DMS79 treated with DMSO at 0.1 percent for 48 hours (cell line): ENCODE measurements at regions not wholly inside any gene's neighbourhood (a gene's known extent, or its start where the extent isn't known, plus 50 kb on each side); places are given as distances from the start of the nearest gene placed in this dataset.
"Not testable (repeated sequence)": the region's sequence is repeated elsewhere in the genome, so short reads cannot be mapped to it uniquely, and the experiment has no call there.

Experiments
- DNase-seq: peaks from one replicate; lab custom pipeline; 2025; lab: John Stamatoyannopoulos, UW

DNA sequence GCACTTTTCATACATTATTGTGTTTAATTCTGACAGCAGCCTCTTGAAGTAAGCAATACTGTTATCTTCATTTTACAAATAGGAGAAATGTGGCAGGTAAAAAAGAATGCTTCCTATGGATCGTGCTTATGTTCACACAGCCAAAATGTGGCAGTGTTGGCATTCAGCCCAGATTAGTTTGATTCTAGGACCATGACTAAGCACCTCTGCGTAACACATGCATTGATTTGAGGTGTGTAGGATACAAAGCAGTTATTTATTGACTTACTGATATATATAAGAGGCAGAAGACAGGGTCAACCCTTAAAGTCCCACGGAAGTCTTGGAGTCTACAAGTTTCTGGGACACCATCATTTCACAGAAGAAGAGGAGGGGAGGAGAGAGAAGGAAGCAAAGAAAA, 1144.4 kb upstream of the GOT2 start:
- DNase-seq: peak; percentile 2

GRCh38 chr16:59864981-59865666, 1131.0 kb upstream of the GOT2 start:
- no peak for DNase-seq

GRCh38 chr16:59859676-59860402, 1125.7 kb upstream of the GOT2 start:
- DNase-seq: no peak

- DNase-seq: no peak
Measured at GRCh38 chr16:59854846-59855439, 1120.8 kb upstream of the GOT2 start.

GRCh38 chr16:59849716-59850115, 1115.6 kb upstream of the GOT2 start:
- no peak for DNase-seq

- DNase-seq: no peak
Measured at GRCh38 chr16:59848296-59848695, 1114.2 kb upstream of the GOT2 start.

DNA sequence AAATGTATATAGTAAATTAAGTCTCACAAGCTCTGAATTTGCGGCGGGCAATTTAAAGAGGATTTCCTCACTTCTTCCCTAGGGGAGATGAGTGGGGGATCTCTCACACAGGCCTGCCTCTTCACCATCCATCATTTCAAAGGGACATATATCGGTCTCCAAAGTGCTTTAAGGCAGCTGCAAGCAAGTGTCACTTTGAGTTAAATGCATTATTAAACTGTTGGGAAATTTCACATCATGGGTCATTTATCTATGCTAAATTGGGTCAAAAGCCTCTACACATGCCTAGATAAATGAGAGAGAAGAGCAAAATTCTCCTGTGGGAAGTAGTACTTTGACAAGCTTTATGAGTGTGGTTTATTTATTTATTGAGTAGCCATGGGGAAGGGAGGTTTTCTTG, 1106.1 kb upstream of the GOT2 start:
- DNase-seq: no peak

- no peak for DNase-seq
Measured at GRCh38 chr16:59826767-59827166, 1092.7 kb upstream of the GOT2 start.

GRCh38 chr16:59809488-59809887, 1075.4 kb upstream of the GOT2 start:
- not testable (repeated sequence) for DNase-seq

GRCh38 chr16:59783191-59783590, 1049.1 kb upstream of the GOT2 start:
- DNase-seq: no peak

GRCh38 chr16:59773330-59773729, 1039.2 kb upstream of the GOT2 start:
- no peak for DNase-seq

DNA sequence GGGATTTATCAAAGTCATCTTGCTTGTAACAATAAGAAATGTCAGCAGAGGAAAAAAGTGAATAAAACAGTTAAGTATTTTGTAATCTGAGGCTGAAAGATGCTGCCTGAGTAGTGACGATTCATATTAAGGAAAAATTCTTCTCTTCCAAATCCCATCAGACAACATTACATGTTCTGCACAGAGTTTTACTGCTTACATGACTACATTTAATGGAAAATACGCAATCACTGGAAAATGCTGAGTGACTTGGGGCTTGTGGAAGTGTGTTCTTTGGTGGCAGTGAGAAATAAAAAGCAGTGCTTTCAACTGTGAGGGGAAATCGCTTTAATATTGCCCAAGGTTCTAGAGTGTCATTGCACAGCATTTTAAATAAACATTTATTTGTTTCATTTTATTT, 1025.2 kb upstream of the GOT2 start:
- DNase-seq: no peak

- DNase-seq: no peak
Measured at GRCh38 chr16:59758848-59759247, 1024.7 kb upstream of the GOT2 start.

GRCh38 chr16:59754854-59755253, 1020.7 kb upstream of the GOT2 start:
- no peak for DNase-seq

GRCh38 chr16:59749662-59750336, 1015.7 kb upstream of the GOT2 start:
- DNase-seq: no peak

GRCh38 chr16:59748531-59748930, 1014.4 kb upstream of the GOT2 start:
- no peak for DNase-seq

DNA sequence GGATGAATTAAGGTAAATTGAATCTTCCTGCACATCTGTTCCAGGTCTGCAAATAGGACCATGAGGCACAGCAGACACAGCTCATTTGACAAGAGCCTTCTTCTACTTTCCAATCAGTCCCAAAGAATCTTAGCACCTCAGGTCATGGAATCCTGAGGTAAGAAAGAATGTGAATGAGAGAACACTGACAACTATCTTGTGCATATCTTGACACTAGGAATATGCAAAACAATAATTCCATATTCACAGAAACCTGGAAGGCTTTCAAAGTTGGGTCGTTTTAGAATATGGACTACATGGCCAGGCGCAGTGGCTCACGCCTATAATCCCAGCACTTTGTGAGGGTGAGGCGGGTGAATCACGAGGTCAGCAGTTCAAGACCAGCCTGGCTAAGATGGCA, 1009.4 kb upstream of the GOT2 start:
- DNase-seq: no peak

DNA sequence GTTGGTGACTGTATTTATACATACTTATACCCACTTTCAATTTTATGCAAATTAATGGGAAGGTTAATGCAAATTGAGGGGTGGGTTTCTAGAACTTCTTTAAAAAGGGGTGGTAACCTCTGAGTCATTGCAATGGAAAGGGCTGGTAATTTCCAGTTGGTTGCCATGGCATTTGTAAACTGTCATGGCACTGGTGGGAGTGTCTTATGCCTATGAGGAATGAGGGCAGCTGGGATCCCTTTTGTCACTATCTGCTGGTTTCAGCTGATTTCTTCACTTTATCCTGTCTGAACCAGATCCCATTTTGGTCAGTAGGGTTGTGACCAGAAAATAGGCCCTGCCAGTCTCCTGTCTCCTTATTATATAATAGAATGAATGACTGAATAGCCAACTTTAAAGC, 1006.7 kb upstream of the GOT2 start:
- DNase-seq: no peak

DNA sequence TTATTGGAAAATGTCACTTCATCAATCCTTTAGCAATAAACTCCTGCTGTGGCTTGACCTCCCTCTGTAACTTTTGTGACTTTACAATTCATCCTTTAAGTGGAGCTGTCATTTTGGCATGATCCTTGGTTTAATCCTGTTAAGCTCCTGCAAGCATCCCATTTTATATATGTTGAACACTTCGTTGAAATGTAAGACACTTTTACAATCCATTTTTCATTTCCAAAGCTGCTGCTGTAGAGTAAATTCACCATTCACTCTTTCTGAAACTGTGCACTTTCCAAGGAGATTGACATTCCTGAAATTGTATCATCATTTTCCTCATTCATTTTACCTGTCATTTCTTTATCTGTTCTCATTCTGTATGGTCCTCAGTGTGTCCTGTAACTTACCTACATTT, 1003.2 kb upstream of the GOT2 start:
- no peak for DNase-seq

DNA sequence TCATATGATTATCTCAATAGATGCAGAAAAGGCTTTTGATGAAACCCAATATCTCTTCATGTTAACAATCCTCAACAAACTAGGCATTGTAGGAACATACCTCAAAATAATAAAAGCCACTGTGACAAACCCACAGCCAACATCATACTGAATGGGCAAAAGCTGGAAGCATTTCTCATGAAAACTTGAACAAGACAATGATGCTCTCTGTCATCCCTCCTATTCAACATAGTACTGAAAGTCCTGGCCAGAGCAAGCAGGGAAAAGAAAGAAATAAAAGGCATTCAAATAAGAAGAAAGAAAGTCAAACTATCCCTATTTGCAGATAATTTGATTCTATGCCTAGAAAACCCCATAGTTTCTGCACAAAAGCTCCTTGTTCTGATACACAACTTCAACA, 999.2 kb upstream of the GOT2 start:
- no peak for DNase-seq

DNA sequence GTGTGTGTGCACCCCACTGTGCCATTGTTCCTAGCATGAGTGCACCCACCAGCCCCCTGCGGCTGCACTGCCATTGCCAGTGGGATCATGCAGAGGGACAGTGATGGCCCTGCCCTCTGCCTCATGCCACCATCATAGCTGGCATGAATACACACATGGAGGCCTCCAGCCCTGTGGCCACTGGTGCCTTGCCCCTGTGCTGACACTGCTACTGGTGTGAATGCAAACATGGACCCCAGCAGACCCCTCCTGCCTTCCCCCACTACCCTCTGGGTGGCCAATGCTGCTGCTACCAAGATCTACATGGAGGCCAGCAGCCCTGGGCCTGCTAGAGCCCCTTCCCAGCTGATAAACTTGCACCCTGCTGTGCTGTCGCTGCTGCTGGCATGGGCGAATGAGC, 995.5 kb upstream of the GOT2 start:
- DNase-seq: no peak

GRCh38 chr16:59719121-59719520, 985.0 kb upstream of the GOT2 start:
- DNase-seq: no peak
